ENCODE measurements at regions not wholly inside any gene's neighbourhood (a gene's known extent, or its start where the extent isn't known, plus 50 kb on each side); places are given as distances from the start of the nearest gene placed in this dataset.

GRCh38 chr2:64212346-64212745, 68.1 kb upstream of the PELI1 start:
- DNase-seq (ENCODE audit: low read depth): peak; percentile 97
- no peak for TF ChIP-seq MYC (IDR thresholded peaks at IDR 0.05; ENCODE audit: low read depth, low read length)
- no peak for TF ChIP-seq POLR2A (IDR thresholded peaks at IDR 0.05; ENCODE audit: extremely low read depth, insufficient read length)
- TF ChIP-seq MAX (IDR thresholded peaks at IDR 0.05; ENCODE audit: low read depth, low read length): no peak
- no peak for TF ChIP-seq CTCF (IDR thresholded peaks at IDR 0.05; ENCODE audit: low read depth, low read length)
- H3K4me3 ChIP-seq (ENCODE audit: low read depth, low read length): no peak overlapping the region

- peak; percentile 85 for DNase-seq (ENCODE audit: low read depth)
- no peak for TF ChIP-seq POLR2A (IDR thresholded peaks at IDR 0.05; ENCODE audit: extremely low read depth, insufficient read length)
- no peak for TF ChIP-seq MAX (IDR thresholded peaks at IDR 0.05; ENCODE audit: low read depth, low read length)
- 0 out of 2 replicates have a peak, but pooled peaks have one; percentile 29 for TF ChIP-seq MYC (IDR thresholded peaks at IDR 0.05; ENCODE audit: low read depth, low read length)
- no peak overlapping the region for H3K4me3 ChIP-seq (ENCODE audit: low read depth, low read length)
These were observed 68.6 kb upstream of the PELI1 start for GRCh38 chr2:64212801-64213321.

- no peak overlapping the region for H3K4me3 ChIP-seq (ENCODE audit: low read depth, low read length)
- TF ChIP-seq POLR2A (IDR thresholded peaks at IDR 0.05; ENCODE audit: extremely low read depth, insufficient read length): no peak
- DNase-seq (ENCODE audit: low read depth): peak; percentile 25
These were observed 69.5 kb upstream of the PELI1 start for GRCh38 chr2:64213532-64214275.

- DNase-seq (ENCODE audit: low read depth): no peak
- H3K4me3 ChIP-seq (ENCODE audit: low read depth, low read length): no peak overlapping the region
- TF ChIP-seq MYC (IDR thresholded peaks at IDR 0.05; ENCODE audit: low read depth, low read length) (no peak), CTCF (IDR thresholded peaks at IDR 0.05; ENCODE audit: low read depth, low read length) (no peak), POLR2A (IDR thresholded peaks at IDR 0.05; ENCODE audit: extremely low read depth, insufficient read length) (no peak), MAX (IDR thresholded peaks at IDR 0.05; ENCODE audit: low read depth, low read length) (no peak)
These were observed 70.3 kb upstream of the PELI1 start for GRCh38 chr2:64214281-64215115.

GRCh38 chr2:64217198-64217869, 73.1 kb upstream of the PELI1 start:
- TF ChIP-seq POLR2A (IDR thresholded peaks at IDR 0.05; ENCODE audit: extremely low read depth, insufficient read length): no peak
- TF ChIP-seq MYC (IDR thresholded peaks at IDR 0.05; ENCODE audit: low read depth, low read length): no peak
- no peak for TF ChIP-seq CTCF (IDR thresholded peaks at IDR 0.05; ENCODE audit: low read depth, low read length)
- TF ChIP-seq MAX (IDR thresholded peaks at IDR 0.05; ENCODE audit: low read depth, low read length): no peak
- no peak for DNase-seq (ENCODE audit: low read depth)
- H3K4me3 ChIP-seq (ENCODE audit: low read depth, low read length): no peak overlapping the region

- TF ChIP-seq POLR2A (IDR thresholded peaks at IDR 0.05; ENCODE audit: extremely low read depth, insufficient read length): no peak
- TF ChIP-seq MAX (IDR thresholded peaks at IDR 0.05; ENCODE audit: low read depth, low read length): no peak
- TF ChIP-seq CTCF (IDR thresholded peaks at IDR 0.05; ENCODE audit: low read depth, low read length): no peak
- no peak for TF ChIP-seq MYC (IDR thresholded peaks at IDR 0.05; ENCODE audit: low read depth, low read length)
- no peak overlapping the region for H3K4me3 ChIP-seq (ENCODE audit: low read depth, low read length)
- DNase-seq (ENCODE audit: low read depth): no peak
These were observed 74.0 kb upstream of the PELI1 start for GRCh38 chr2:64218137-64218802.
